ENCODE measurements at regions not wholly inside any gene's neighbourhood (a gene's known extent, or its start where the extent isn't known, plus 50 kb on each side); places are given as distances from the start of the nearest gene placed in this dataset.

DNA sequence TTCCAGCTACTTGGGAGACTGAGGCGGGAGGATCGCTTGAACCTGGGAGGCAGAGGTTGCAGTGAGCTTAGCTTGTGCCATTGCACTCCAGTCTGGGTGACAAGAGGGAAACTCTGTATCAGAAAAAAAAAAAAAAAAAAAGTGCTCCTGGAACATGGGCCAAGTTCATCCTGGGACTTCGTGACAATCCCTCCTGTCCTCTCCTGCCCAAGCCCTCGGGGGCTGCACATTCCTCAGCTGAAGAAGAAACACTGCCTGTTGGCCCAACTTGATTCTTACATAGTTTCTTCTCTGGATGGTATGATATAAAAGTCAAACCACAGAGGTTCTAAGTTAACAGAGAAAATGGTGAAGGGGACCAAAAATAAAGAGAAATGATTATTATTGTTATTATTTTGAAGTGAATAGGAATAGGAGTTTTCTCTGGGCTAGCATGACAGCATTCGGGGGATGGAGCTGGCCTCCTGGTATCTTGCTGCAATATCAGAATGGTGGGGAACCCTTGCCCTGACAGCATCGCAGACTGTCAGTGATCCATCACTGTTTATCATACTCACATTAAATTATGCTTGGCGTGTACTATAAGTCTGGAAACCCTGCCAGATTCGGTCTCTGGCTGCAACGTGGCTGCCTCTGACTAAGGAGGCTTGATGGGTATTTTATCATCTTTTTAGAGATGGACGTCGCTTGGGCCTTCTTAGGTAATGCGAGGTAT lies 113.7 kb upstream of the OXGR1 start:
- TF ChIP-seq CREB1 (IDR thresholded peaks at IDR 0.05; ENCODE audit: low read depth) (no peak), TEAD4 (IDR thresholded peaks at IDR 0.05) (no peak), YY1 (IDR thresholded peaks at IDR 0.05; ENCODE audit: low read depth) (no peak), RAD21 (IDR thresholded peaks at IDR 0.05; ENCODE audit: low read depth) (no peak), TAF1 (IDR thresholded peaks at IDR 0.05; ENCODE audit: low read depth) (no peak), EGR1 (IDR thresholded peaks at IDR 0.05) (no peak), ZBTB7A (IDR thresholded peaks at IDR 0.05; ENCODE audit: low read depth) (no peak)
- TF ChIP-seq, protein P1, sequence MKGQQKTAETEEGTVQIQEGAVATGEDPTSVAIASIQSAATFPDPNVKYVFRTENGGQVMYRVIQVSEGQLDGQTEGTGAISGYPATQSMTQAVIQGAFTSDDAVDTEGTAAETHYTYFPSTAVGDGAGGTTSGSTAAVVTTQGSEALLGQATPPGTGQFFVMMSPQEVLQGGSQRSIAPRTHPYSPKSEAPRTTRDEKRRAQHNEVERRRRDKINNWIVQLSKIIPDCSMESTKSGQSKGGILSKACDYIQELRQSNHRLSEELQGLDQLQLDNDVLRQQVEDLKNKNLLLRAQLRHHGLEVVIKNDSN (IDR thresholded peaks at IDR 0.05), result no peak

GRCh38 chr13:97108530-97108900 lies 113.6 kb upstream of the MBNL2 start:
- TF ChIP-seq TCF12 (IDR thresholded peaks at IDR 0.05; ENCODE audit: low read depth) (no peak), CEBPB (IDR thresholded peaks at IDR 0.05) (no peak), NFIC (IDR thresholded peaks at IDR 0.05) (no peak), FOXM1 (IDR thresholded peaks at IDR 0.05; ENCODE audit: borderline replicate concordance, low read depth) (no peak), RAD21 (IDR thresholded peaks at IDR 0.05; ENCODE audit: low read depth) (no peak), CREB1 (IDR thresholded peaks at IDR 0.05; ENCODE audit: low read depth) (no peak), YY1 (IDR thresholded peaks at IDR 0.05; ENCODE audit: low read depth) (no peak), TEAD4 (IDR thresholded peaks at IDR 0.05) (no peak)
- TF ChIP-seq, protein P1 (IDR thresholded peaks at IDR 0.05), result no peak
- TF ChIP-seq, protein P2, sequence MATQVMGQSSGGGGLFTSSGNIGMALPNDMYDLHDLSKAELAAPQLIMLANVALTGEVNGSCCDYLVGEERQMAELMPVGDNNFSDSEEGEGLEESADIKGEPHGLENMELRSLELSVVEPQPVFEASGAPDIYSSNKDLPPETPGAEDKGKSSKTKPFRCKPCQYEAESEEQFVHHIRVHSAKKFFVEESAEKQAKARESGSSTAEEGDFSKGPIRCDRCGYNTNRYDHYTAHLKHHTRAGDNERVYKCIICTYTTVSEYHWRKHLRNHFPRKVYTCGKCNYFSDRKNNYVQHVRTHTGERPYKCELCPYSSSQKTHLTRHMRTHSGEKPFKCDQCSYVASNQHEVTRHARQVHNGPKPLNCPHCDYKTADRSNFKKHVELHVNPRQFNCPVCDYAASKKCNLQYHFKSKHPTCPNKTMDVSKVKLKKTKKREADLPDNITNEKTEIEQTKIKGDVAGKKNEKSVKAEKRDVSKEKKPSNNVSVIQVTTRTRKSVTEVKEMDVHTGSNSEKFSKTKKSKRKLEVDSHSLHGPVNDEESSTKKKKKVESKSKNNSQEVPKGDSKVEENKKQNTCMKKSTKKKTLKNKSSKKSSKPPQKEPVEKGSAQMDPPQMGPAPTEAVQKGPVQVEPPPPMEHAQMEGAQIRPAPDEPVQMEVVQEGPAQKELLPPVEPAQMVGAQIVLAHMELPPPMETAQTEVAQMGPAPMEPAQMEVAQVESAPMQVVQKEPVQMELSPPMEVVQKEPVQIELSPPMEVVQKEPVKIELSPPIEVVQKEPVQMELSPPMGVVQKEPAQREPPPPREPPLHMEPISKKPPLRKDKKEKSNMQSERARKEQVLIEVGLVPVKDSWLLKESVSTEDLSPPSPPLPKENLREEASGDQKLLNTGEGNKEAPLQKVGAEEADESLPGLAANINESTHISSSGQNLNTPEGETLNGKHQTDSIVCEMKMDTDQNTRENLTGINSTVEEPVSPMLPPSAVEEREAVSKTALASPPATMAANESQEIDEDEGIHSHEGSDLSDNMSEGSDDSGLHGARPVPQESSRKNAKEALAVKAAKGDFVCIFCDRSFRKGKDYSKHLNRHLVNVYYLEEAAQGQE (IDR thresholded peaks at IDR 0.05; ENCODE audit: low read depth), result no peak
- TF ChIP-seq, protein P3, sequence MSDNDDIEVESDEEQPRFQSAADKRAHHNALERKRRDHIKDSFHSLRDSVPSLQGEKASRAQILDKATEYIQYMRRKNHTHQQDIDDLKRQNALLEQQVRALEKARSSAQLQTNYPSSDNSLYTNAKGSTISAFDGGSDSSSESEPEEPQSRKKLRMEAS (IDR thresholded peaks at IDR 0.05), result no peak

DNA sequence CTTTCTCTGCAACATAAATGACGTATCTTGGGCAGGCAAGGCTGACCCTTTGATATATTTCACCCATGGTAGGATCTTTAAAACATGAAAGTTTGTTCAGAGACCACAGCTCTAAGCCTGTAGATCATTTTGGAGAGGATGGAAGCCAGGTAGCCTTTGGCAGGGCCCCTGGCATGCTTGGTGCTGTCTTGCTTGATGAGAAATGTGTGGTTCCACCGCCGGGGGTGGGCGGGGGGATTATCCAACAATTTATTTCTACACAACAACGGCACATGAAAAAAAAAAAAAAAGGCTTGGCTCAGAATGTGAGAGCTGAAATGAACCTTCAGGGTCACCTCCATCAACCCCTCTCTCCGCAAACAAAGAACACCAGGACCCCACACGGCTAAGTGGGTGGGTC lies 112.9 kb upstream of the MBNL2 start:
- TF ChIP-seq, protein P2 (IDR thresholded peaks at IDR 0.05; ENCODE audit: low read depth), result no peak
- no peak for TF ChIP-seq TEAD4 (IDR thresholded peaks at IDR 0.05)
- no peak for TF ChIP-seq TCF12 (IDR thresholded peaks at IDR 0.05; ENCODE audit: low read depth)

- peak; percentile 95 for TF ChIP-seq RAD21 (IDR thresholded peaks at IDR 0.05; ENCODE audit: low read depth)
- TF ChIP-seq CEBPB (IDR thresholded peaks at IDR 0.05), result peak; percentile 57; the same call in 1 of the 2 replicates
- no peak for TF ChIP-seq CREB1 (IDR thresholded peaks at IDR 0.05; ENCODE audit: low read depth)
- TF ChIP-seq TCF12 (IDR thresholded peaks at IDR 0.05; ENCODE audit: low read depth), result peak; percentile 47; the same call in 1 of the 2 replicates
- no peak for TF ChIP-seq TAF1 (IDR thresholded peaks at IDR 0.05; ENCODE audit: low read depth)
- no peak for TF ChIP-seq EGR1 (IDR thresholded peaks at IDR 0.05)
- TF ChIP-seq FOXM1 (IDR thresholded peaks at IDR 0.05; ENCODE audit: borderline replicate concordance, low read depth), result no peak
- 0 out of 2 replicates have a peak, but pooled peaks have one; percentile 16 for TF ChIP-seq NFIC (IDR thresholded peaks at IDR 0.05)
- TF ChIP-seq EP300 (IDR thresholded peaks at IDR 0.05; ENCODE audit: borderline replicate concordance), result no peak
- TF ChIP-seq, protein P2 (IDR thresholded peaks at IDR 0.05; ENCODE audit: low read depth), result no peak
- TF ChIP-seq, protein P1 (IDR thresholded peaks at IDR 0.05), result no peak
- 0 out of 2 replicates have a peak, but pooled peaks have one; percentile 27 for TF ChIP-seq YY1 (IDR thresholded peaks at IDR 0.05; ENCODE audit: low read depth)
- no peak for TF ChIP-seq ZBTB7A (IDR thresholded peaks at IDR 0.05; ENCODE audit: low read depth)
- TF ChIP-seq, protein P3 (IDR thresholded peaks at IDR 0.05), result peak; percentile 82
- peak; percentile 53 for TF ChIP-seq TEAD4 (IDR thresholded peaks at IDR 0.05)
Observed at GRCh38 chr13:97109841-97110492, 112.2 kb upstream of the MBNL2 start.

Measured in Ishikawa (cell line).